GM18502 (cell line): ENCODE measurements at regions not wholly inside any gene's neighbourhood (a gene's known extent, or its start where the extent isn't known, plus 50 kb on each side); places are given as distances from the start of the nearest gene placed in this dataset.

ENCODE experiments used
- ATAC-seq: cut with Tn5 transposase; IDR thresholded peaks from one replicate; pipeline ENCODE4 v1.9.1; 2021; ENCODE audit warnings: mild to moderate bottlenecking; ENCODE audit not compliant: unreplicated experiment, poor library complexity

DNA sequence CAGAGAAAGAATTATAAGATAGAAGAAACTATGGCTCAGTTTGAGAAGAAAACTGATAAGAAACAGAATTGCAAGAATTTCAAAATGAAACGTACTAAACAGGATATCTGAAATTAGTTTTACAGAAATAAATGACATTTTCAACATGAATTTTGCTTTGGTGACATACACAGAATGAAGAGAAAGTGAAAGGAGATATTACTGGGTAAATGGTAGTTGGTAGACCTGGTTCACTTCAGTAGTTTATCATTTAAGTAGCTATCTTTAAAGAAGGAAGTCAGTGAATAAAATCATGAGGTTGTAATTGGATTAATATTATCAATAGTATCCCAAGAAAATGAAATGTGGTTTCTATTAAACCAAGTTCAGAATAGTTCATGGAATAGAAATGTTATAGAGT is 395.5 kb upstream of the SMIM31 start:
- ATAC-seq, result no peak

- no peak for ATAC-seq
These were observed 394.1 kb upstream of the SMIM31 start for GRCh38 chr4:164359881-164360280.

DNA sequence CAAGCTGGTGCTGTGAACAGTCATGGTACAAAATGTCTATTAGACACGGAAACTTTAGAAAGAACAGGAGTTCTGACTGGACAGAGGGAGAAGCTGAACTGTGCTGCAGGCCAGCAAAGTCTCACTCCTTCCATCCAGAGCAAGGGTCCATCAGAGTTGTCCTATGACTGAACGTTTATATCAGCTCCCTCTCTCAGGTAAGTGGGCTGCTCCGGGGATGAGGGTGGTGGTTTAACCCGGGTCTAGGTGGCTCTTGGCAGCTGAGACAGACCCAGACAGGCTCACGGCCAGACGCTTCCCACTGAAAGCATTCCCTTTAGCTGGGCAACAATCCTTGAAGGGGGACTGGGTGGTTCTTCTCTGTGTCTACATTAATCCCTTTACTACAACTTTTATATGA is 385.0 kb upstream of the SMIM31 start:
- no peak for ATAC-seq

- no peak for ATAC-seq
These were observed 380.9 kb upstream of the SMIM31 start for GRCh38 chr4:164373021-164373420.

- ATAC-seq, result no peak
These were observed 376.7 kb upstream of the SMIM31 start for GRCh38 chr4:164377277-164377676.

GRCh38 chr4:164378361-164378760 is 375.6 kb upstream of the SMIM31 start:
- no peak for ATAC-seq

- no peak for ATAC-seq
These were observed 374.2 kb upstream of the SMIM31 start for GRCh38 chr4:164379694-164380093.

DNA sequence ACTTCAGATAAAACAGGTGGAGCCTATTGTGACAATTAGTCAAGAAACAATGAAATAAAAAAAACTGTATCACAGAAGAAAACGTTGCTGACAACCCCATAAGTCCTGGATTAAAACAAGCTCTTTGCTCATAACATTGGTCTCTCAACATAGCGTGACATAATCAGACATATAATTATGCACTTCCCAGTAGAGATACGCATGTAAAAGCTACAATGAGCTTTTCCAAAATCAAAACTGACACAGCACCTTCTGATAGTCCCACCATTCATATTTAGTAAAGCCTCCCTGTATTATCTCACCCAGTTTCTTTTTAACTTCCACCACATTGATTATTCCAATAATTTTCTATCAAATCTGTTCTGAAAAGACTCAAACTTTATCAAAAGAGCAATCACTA is 372.1 kb upstream of the SMIM31 start:
- ATAC-seq, result no peak

DNA sequence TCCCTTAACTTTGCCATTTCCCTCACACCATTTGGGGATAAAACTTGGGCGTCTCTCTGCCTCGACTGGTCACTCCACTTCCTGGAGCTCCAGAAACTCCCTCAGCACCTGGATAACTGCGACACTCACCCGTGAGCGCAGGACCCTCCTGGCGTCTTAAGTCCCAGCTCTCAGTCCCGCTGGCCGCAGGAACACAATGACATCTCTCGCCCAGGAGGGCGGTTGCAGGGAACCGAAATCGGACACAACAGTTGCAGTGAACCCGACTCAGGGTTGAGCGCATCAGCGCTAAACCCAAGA is 370.9 kb upstream of the SMIM31 start:
- no peak for ATAC-seq

GRCh38 chr4:164383358-164384220 is 370.3 kb upstream of the SMIM31 start:
- ATAC-seq, result no peak

DNA sequence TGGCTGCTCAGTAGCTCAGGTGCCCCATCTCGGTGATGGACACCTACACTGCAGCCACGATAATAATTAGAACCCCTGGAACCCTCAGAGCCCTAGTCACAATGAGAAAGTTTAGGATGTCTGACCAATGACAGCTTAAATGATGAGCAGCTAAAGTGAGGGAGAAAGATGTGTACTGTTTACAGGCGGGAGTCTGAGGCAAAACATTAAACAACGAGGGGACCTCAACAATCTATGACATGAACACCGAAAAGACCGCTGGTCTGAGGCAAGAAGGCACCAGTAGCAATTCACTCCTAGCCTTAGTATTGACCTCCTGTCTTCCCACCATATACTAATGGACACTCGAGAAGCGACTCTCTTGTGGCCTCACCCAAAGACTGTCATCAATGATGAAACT is 369.5 kb upstream of the SMIM31 start:
- ATAC-seq, result no peak

GRCh38 chr4:164396439-164396838 is 357.5 kb upstream of the SMIM31 start:
- no peak for ATAC-seq

GRCh38 chr4:164402554-164402953 is 351.4 kb upstream of the SMIM31 start:
- no peak for ATAC-seq

GRCh38 chr4:164405774-164406173 is 348.2 kb upstream of the SMIM31 start:
- ATAC-seq, result no peak

DNA sequence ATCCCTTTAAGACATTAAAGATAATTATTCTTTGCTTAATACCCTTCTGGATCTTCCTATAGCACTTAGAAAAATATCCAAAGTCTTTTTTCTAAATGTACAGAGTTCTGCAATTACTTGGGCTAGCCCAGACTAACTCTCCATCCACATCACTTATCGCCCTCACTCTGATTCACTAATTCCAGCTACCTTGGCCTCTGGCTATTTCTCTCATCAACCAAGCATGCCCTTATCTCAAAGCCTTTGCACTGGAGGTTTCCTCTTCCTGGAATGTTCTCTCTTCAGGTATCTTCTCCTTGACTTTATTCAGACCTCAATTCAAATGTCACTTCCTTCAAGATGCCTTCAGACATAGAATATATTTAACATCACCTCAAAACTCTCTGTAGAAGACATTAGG is 345.1 kb upstream of the SMIM31 start:
- ATAC-seq, result no peak

DNA sequence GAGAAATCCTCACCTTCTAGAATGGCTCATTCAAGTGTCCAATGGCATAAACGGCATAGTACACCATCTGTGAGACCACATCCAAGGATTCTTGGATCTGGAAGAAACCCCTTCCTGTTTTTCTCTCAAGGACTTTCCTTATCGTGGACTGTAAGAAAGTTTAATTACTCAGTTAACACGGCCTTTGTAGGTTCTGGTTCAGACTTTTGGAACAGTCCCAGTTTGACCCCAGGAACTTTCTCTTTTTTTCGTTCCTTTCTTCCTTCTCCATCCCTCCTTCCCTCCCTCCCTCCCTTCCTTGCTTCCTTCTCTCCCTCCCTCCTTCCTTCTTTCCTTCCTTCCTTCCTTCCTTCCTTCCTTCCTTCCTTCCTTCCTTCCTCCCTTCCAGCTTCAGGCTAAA is 343.5 kb upstream of the SMIM31 start:
- no peak for ATAC-seq

DNA sequence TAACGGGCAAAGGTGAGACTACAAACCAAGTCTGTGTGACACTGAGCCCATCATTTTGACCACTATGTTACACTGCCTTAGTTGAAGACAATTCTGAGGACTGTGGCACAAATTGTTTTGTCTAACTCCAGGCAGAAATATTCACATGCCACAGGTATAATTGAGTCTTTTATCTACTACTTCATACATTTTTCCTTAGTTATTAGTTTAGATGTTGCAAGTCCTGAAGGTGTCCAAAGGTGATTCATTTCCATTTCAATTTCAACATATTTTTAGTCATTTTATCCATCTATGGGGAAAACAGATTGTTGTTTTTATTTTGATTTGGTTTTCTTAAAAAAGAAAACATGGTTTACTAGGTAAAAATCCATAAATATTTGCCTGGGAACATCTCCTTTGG is 341.7 kb upstream of the SMIM31 start:
- ATAC-seq, result no peak

- no peak for ATAC-seq
These were observed 340.2 kb upstream of the SMIM31 start for GRCh38 chr4:164413743-164414142.

- ATAC-seq, result no peak
These were observed 330.1 kb upstream of the SMIM31 start for GRCh38 chr4:164423819-164424218.

- no peak for ATAC-seq
These were observed 329.1 kb upstream of the SMIM31 start for GRCh38 chr4:164424846-164425245.

DNA sequence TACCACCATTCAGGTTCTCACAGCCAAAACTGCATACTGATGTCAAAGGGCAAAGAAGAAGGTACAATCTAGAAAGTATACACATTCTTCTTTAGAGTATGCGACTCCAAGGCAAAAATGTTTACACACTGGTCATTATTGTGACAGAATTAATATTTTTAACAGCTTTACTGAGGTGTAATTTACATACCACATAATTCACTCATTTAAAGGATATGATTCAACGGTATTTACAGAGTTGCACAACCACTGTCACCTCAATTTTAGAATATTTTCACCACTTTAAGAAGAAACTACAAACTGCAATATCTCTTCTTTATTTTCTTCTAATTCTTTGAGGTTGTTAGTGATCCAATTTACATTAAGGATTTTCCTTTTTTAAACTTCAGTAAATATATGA is 325.4 kb upstream of the SMIM31 start:
- ATAC-seq, result no peak

DNA sequence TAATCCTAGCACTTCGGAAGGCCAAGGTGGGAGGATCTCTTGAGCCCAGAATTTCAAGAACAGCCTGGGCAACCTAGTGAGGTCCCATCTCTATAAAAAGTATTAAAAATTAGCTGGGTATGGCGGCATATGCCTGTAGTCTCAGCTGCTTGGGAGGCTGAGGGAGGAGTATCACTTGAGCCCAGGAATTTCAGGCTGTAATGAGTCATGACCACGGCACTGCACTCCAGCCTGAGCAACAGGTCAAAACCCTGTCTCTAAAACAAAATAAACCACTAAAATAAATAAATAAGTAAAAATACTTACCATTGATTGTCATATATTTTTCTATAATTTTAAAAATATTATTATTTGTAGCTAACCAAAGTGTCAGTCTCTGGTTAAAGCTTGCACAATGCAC is 315.6 kb upstream of the SMIM31 start:
- no peak for ATAC-seq

DNA sequence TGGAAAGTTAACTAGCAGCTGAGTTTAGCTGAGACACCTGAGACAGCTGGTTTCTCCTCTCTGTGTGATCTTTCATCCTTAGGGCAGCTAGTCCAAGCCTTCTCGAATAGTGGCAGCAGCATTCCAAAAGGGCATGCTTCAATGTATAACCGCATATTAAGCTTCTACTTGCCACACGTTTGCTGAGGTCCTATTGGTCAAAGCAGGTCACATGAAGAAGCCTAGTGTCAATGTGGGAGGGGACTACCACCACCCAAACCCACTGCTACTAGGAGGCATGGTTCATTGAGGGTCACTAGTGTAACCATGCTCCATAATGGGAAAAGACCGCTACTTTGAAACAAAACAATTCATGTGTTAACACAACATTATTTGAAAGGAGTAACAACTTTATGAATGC is 314.9 kb upstream of the SMIM31 start:
- no peak for ATAC-seq
